HEK293T (cell line): ENCODE measurements at regions not wholly inside any gene's neighbourhood (a gene's known extent, or its start where the extent isn't known, plus 50 kb on each side); places are given as distances from the start of the nearest gene placed in this dataset.

Experiments used
- CTCF ChIA-PET: fragments of 350-600 bp; formaldehyde crosslinking; extraction: SDS; loops from one replicate; lab custom pipeline; 2021; ENCODE audit warnings: antibody characterized with exemption, inconsistent platforms; lab: Yijun Ruan, JAX
- POLR2A ChIA-PET: fragments of 350-600 bp; formaldehyde crosslinking; extraction: SDS; loops from one replicate; lab custom pipeline; 2020; ENCODE audit warnings: antibody characterized with exemption, inconsistent platforms; lab: Yijun Ruan, JAX
- DNase-seq: peaks from one replicate; pipeline ENCODE4 v3.0.0; 2012; ENCODE audit warnings: mixed read lengths; ENCODE audit errors: extremely low spot score
- ARNT ChIP-seq: fragments of 450-650 bp; IDR thresholded peaks from 2 replicates; pipeline ENCODE4 v1.6.1; 2017; ENCODE audit warnings: mild to moderate bottlenecking
- BHLHE40 ChIP-seq: fragments of 450-650 bp; IDR thresholded peaks from 2 replicates; pipeline ENCODE4 v1.6.1; 2016; ENCODE audit warnings: mild to moderate bottlenecking, moderate library complexity, borderline replicate concordance
- CTBP1 ChIP-seq: fragments of 450-650 bp; IDR thresholded peaks from 2 replicates; pipeline ENCODE4 v1.6.1; 2016; ENCODE audit warnings: borderline replicate concordance
- ELF4 ChIP-seq: fragments of 450-650 bp; IDR thresholded peaks from 2 replicates; pipeline ENCODE4 v1.6.1; 2017; ENCODE audit warnings: antibody characterized with exemption
- FOXA1 ChIP-seq: fragments of 450-650 bp; IDR thresholded peaks from 2 replicates; pipeline ENCODE4 v1.6.1; 2016; ENCODE audit warnings: mild to moderate bottlenecking
- FOXK2 ChIP-seq: fragments of 450-650 bp; IDR thresholded peaks from 2 replicates; pipeline ENCODE4 v1.6.1; 2016; ENCODE audit warnings: mild to moderate bottlenecking
- FOXM1 ChIP-seq: fragments of 450-650 bp; IDR thresholded peaks from 2 replicates; pipeline ENCODE4 v1.6.1; 2017; ENCODE audit warnings: mild to moderate bottlenecking, borderline replicate concordance
- HDGF ChIP-seq: fragments of 450-650 bp; IDR thresholded peaks from 2 replicates; pipeline ENCODE4 v1.6.1; 2017; ENCODE audit warnings: antibody characterized with exemption, borderline replicate concordance
- L3MBTL2 ChIP-seq: fragments of 450-650 bp; conservative IDR thresholded peaks from 2 replicates; pipeline ENCODE4 v1.6.1; 2016; ENCODE audit warnings: mild to moderate bottlenecking
- LEF1 ChIP-seq: fragments of 450-650 bp; IDR thresholded peaks from 2 replicates; pipeline ENCODE4 v1.6.1; 2017; ENCODE audit warnings: mild to moderate bottlenecking, borderline replicate concordance
- NFRKB ChIP-seq: fragments of 450-650 bp; IDR thresholded peaks from 2 replicates; pipeline ENCODE4 v1.6.1; 2016; ENCODE audit warnings: mild to moderate bottlenecking, moderate library complexity
- PKNOX1 ChIP-seq: fragments of 450-650 bp; IDR thresholded peaks from 2 replicates; pipeline ENCODE4 v1.6.1; 2016
- SP1 ChIP-seq: fragments of 450-650 bp; IDR thresholded peaks from 2 replicates; pipeline ENCODE4 v1.6.1; 2017
- SUZ12 ChIP-seq: fragments of 450-650 bp; IDR thresholded peaks from 2 replicates; pipeline ENCODE4 v1.6.1; 2016; ENCODE audit warnings: mild to moderate bottlenecking
- TARDBP ChIP-seq: fragments of 450-650 bp; IDR thresholded peaks from 2 replicates; pipeline ENCODE4 v1.6.1; 2016
- ZNF384 ChIP-seq: fragments of 450-650 bp; IDR thresholded peaks from 2 replicates; pipeline ENCODE4 v1.6.1; 2016

- DNase-seq: no peak
- ChIA-PET CTCF (no interaction called here), POLR2A (no interaction called here)
- TF ChIP-seq FOXA1: no peak
- no peak for TF ChIP-seq PKNOX1
- no peak for TF ChIP-seq CTBP1
- TF ChIP-seq FOXK2: no peak
- TF ChIP-seq L3MBTL2: no peak
- TF ChIP-seq HDGF: no peak
- TF ChIP-seq BHLHE40: no peak
- TF ChIP-seq FOXM1: no peak
- TF ChIP-seq NFRKB: no peak
- no peak for TF ChIP-seq ELF4
- no peak for TF ChIP-seq ZNF384
- no peak for TF ChIP-seq SUZ12
- TF ChIP-seq TARDBP: no peak
- no peak for TF ChIP-seq SP1
- TF ChIP-seq LEF1: no peak
- TF ChIP-seq ARNT: no peak
Measured at GRCh38 chr4:10344824-10345223, 112.4 kb downstream of the ZNF518B start.

DNA sequence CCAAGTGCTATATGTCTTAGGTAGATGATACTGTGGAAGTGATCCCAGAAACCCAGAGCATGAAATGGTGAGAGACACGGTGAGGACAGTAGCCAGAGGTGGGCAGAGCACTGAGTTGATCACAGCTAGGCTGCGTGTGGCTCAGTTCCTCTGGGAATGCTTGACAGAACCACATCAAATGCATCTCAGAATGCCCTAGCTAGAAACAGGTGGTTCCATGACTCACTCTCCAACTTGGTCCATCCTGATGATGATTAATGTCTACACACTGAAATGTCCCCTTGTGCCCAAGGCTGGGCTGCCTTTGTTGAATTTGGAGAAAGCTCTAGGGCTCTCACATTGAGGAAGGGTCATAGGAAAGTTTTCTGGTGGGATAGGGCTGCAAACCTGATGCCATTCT is 113.6 kb downstream of the ZNF518B start:
- ChIA-PET CTCF (no interaction called here), POLR2A (no interaction called here)
- DNase-seq: no peak
- TF ChIP-seq ARNT: no peak
- no peak for TF ChIP-seq BHLHE40
- no peak for TF ChIP-seq ZNF384
- TF ChIP-seq SUZ12: no peak
- TF ChIP-seq ELF4: no peak

DNA sequence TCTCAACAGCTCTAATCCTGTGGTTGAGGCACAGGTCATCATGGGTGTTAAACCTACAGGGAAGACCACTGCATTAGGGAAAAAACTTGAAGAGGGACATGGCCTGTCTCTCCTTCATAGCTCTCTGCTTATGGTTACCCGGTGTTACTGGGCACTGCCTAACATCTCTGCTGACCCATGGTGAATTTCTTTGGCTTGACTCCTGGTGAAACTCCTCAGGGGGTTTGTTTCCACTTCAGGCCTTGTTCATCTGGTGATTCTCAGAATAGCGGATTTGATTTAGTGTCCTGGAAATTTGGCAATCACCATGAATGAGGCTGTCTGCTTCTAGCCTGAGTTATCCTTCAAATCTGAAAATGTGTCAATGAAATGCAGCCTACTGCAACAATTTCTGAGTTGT is 114.4 kb downstream of the ZNF518B start:
- ChIA-PET CTCF (no interaction called here), POLR2A (no interaction called here)
- DNase-seq: no peak
- TF ChIP-seq L3MBTL2: no peak
- TF ChIP-seq FOXM1: no peak
- TF ChIP-seq ELF4: no peak
- no peak for TF ChIP-seq TARDBP

DNA sequence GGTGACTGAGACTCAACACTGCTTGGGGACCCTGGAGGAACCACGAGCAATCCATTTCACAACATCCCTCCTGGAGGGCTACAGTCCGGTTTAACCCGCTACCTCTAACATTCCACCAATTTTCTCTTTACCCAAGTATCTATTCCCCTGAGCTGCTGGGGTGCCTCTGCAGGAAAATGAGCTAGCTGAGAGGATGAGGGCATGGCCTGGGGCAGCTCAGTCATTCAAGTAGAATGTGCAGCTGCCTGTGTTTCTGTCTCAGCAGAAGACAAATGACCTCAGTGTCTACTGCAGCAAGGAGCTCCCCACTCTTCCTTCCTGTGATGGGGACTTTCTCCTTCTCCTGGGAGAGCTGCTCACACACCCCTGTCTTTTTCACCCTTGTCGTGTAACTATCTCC is 120.8 kb downstream of the ZNF518B start:
- TF ChIP-seq FOXK2 (no peak), SP1 (no peak), LEF1 (no peak), ZNF384 (no peak), PKNOX1 (no peak), FOXM1 (no peak), ARNT (no peak), CTBP1 (no peak), FOXA1 (no peak), L3MBTL2 (no peak), NFRKB (no peak), ELF4 (no peak)
- ChIA-PET POLR2A (no interaction called here), CTCF (no interaction called here)
- DNase-seq: no peak

- CTCF ChIA-PET: no interaction called here
- no peak for DNase-seq
- POLR2A ChIA-PET: no interaction called here
- TF ChIP-seq NFRKB: no peak
- TF ChIP-seq FOXK2: no peak
- TF ChIP-seq BHLHE40: no peak
- no peak for TF ChIP-seq FOXA1
Measured at GRCh38 chr4:10335050-10335449, 122.2 kb downstream of the ZNF518B start.

DNA sequence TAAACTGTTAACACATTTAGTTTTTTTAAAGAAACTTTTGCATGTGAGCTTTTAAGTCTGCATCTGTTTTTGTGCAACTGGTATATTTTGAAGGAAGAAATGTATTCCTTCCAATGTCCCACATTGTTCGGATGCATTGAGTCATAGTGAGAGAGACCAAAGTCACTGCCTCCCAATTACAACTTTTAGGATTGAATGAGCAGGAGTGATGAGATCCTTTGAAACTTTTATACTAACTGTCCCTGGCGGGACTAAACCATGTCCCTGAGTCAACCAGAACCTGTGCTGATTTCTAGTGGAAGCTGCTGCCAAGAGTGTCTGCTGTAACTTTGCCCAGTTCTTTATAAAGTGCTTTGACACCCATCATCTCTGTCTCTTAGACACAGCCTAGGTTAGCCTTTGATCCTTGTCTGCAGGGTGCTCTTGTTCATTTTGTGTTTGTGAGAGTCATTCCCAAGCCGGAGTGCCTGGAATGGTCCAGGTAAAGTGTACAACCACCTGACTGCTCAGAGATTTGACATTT is 122.7 kb downstream of the ZNF518B start:
- CTCF ChIA-PET: no interaction called here
- POLR2A ChIA-PET: no interaction called here
- no peak for TF ChIP-seq LEF1
- no peak for TF ChIP-seq L3MBTL2
- TF ChIP-seq PKNOX1: no peak
- TF ChIP-seq BHLHE40: no peak
- no peak for TF ChIP-seq ARNT
- TF ChIP-seq TARDBP: no peak
- no peak for TF ChIP-seq ELF4
- no peak for TF ChIP-seq SP1
- no peak for TF ChIP-seq FOXK2
- TF ChIP-seq SUZ12: no peak
- TF ChIP-seq HDGF: no peak
- TF ChIP-seq FOXM1: no peak
- TF ChIP-seq ZNF384: no peak
- TF ChIP-seq FOXA1: no peak
- no peak for TF ChIP-seq CTBP1
- TF ChIP-seq NFRKB: no peak
- DNase-seq: no peak

DNA sequence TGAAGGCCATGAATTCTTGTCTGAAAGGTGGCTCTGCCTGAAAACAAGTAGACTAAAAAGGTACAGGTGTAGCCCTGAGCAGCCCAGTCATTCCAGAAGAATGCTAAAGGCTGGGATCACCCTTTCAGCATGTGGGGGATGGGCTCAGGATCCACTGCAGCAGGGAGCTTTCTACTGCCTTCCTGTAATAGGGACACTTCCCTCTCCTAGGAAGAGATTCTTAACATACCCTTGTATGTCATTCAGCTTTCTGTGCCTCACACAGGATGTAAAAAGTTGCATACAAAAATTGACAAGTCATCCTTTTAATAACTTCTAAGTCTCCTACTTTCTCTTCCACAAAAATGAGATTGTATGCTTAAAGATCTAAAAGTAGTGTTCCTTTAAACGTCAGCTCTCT is 123.3 kb downstream of the ZNF518B start:
- ChIA-PET CTCF (no interaction called here), POLR2A (no interaction called here)
- TF ChIP-seq FOXA1 (no peak), SP1 (no peak), ZNF384 (no peak), SUZ12 (no peak), PKNOX1 (no peak), CTBP1 (no peak), HDGF (no peak), FOXM1 (no peak)
- DNase-seq: no peak
